Neural crest cell (in vitro differentiated cells): ENCODE measurements at regions not wholly inside any gene's neighbourhood (a gene's known extent, or its start where the extent isn't known, plus 50 kb on each side); places are given as distances from the start of the nearest gene placed in this dataset.

ENCODE experiments used
- DNase-seq: peaks from one replicate; pipeline ENCODE4 v3.0.0; 2021; ENCODE audit warnings: low read depth, mixed read lengths, low spot score
- H3K27ac Mint-ChIP-seq: one replicate; pipeline ENCODE4 v1.8.0; 2021; ENCODE audit warnings: mild to moderate bottlenecking, mixed read lengths; ENCODE audit not compliant: unreplicated experiment
- H3K27me3 Mint-ChIP-seq: 2 replicates; pipeline ENCODE4 v1.8.0; 2021; ENCODE audit warnings: low read depth, mild to moderate bottlenecking, mixed read lengths
- H3K36me3 Mint-ChIP-seq: 2 replicates; pipeline ENCODE4 v1.8.0; 2021; ENCODE audit warnings: low read depth, mild to moderate bottlenecking, mixed read lengths
- H3K4me1 Mint-ChIP-seq: 2 replicates; pipeline ENCODE4 v1.8.0; 2021; ENCODE audit warnings: mixed read lengths
- H3K4me3 Mint-ChIP-seq: one replicate; pipeline ENCODE4 v1.8.0; 2021; ENCODE audit warnings: mild to moderate bottlenecking, mixed read lengths
- H3K9me3 Mint-ChIP-seq: 2 replicates; pipeline ENCODE4 v1.8.0; 2021; ENCODE audit warnings: mixed read lengths
- TF ChIP-seq, protein P1 (sequence below): fragments of 200-600 bp; sonication (generic); conservative IDR thresholded peaks from 2 replicates; pipeline ENCODE4 v1.5.0; 2021; ENCODE audit warnings: antibody characterized with exemption, mild to moderate bottlenecking

DNA sequence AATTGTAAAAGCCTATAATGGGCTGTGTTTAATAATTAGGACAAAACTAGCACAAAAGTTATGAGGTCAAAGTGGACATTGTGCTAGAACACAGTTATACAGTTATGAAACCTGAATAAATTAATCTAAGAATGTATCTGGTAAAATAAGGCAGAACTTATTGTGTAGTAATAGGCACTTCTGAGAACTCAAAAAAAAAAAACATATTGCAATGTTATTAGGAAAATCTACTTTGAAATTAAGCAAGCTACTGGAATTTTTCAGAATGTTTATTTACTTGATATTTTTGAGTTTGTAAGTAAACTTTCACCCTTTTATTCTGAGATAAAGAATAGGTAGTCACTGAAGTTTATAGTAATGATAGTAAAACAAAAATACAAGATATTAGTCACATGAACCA lies 135.8 kb upstream of the ABCB5 start:
- no peaks in the 10 kb centered on the region for H3K9me3 Mint-ChIP-seq
- H3K27ac Mint-ChIP-seq: no peak overlapping the region
- no peak overlapping the region for H3K4me3 Mint-ChIP-seq
- H3K27me3 Mint-ChIP-seq: no peaks in the 10 kb centered on the region
- no peak for DNase-seq
- peaks cover 38% of the 10 kb centered on the region for H3K4me1 Mint-ChIP-seq
- H3K36me3 Mint-ChIP-seq: no peaks in the 10 kb centered on the region
- TF ChIP-seq, protein P1, sequence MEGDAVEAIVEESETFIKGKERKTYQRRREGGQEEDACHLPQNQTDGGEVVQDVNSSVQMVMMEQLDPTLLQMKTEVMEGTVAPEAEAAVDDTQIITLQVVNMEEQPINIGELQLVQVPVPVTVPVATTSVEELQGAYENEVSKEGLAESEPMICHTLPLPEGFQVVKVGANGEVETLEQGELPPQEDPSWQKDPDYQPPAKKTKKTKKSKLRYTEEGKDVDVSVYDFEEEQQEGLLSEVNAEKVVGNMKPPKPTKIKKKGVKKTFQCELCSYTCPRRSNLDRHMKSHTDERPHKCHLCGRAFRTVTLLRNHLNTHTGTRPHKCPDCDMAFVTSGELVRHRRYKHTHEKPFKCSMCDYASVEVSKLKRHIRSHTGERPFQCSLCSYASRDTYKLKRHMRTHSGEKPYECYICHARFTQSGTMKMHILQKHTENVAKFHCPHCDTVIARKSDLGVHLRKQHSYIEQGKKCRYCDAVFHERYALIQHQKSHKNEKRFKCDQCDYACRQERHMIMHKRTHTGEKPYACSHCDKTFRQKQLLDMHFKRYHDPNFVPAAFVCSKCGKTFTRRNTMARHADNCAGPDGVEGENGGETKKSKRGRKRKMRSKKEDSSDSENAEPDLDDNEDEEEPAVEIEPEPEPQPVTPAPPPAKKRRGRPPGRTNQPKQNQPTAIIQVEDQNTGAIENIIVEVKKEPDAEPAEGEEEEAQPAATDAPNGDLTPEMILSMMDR: no peak

DNA sequence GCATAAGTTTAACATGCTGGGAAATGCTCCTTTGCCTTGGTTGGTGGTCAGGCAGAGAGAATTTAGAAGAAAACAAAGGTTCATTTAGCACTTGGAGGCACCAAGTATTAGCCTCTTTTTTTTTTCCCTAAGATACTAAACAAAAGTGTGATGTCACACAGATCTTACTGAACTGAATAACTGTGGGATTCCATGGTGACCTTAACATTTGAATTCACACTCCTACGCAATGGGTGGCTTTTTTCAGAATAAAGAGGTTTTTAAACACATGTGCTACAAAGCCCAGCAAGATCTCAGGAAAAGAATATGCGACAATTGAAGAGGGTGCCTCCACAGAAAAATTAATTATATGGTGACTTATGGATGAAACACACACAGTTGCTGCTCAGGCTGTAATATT lies 133.4 kb upstream of the ABCB5 start:
- no peak overlapping the region for H3K4me3 Mint-ChIP-seq
- TF ChIP-seq, protein P1: no peak
- peaks cover 7% of the 10 kb centered on the region for H3K36me3 Mint-ChIP-seq
- H3K4me1 Mint-ChIP-seq: peaks cover 28% of the 10 kb centered on the region
- no peaks in the 10 kb centered on the region for H3K27me3 Mint-ChIP-seq
- DNase-seq: no peak
- H3K9me3 Mint-ChIP-seq: peaks cover 7% of the 10 kb centered on the region
- H3K27ac Mint-ChIP-seq: peak overlapping the region; percentile 45

DNA sequence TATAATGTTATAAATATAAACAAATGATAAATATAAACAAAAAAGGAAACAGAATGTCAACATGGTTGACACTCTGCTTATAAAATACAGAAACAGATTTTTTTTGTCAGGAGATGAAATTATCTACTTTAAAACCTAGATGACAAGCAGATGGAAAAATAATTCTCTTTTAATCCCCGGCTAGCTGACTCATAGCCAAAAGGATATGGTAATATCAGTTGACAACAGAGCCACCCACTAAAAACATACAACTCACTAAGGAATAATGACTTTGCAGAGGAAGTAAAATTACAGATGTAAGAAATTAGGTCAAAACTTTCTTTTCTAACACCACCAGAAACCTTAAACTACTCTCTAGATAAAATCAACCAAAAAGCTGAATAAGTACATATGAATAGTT lies 131.1 kb upstream of the ABCB5 start:
- H3K4me3 Mint-ChIP-seq: no peak overlapping the region
- no peaks in the 10 kb centered on the region for H3K27me3 Mint-ChIP-seq
- no peak for DNase-seq
- peaks cover 21% of the 10 kb centered on the region for H3K36me3 Mint-ChIP-seq
- TF ChIP-seq, protein P1: no peak
- H3K9me3 Mint-ChIP-seq: peaks cover 20% of the 10 kb centered on the region
- no peak overlapping the region for H3K27ac Mint-ChIP-seq
- H3K4me1 Mint-ChIP-seq: peaks cover 25% of the 10 kb centered on the region

DNA sequence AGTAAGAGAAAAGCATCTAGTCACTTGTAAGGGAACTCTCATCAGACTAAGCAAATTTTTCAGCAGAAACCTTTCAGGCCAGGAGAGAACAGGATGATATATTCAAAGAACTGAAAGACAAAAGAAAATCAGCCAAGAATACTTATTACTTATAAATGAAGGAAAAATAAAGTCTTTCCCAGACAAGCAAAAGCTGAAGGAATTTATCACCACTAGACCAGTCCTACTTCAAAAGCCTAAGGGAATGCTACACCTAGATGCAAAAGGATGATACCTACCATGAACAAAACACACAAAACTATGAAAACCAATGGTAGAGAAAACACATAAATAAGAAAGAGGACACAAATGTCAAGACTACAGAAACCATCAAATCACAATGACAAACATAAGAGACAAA lies 126.6 kb upstream of the ABCB5 start:
- Mint-ChIP-seq H3K36me3 (peaks cover 25% of the 10 kb centered on the region), H3K4me1 (no peaks in the 10 kb centered on the region), H3K4me3 (no peak overlapping the region), H3K27ac (no peak overlapping the region), H3K9me3 (peaks cover 26% of the 10 kb centered on the region), H3K27me3 (no peaks in the 10 kb centered on the region)
- TF ChIP-seq, protein P1: no peak
- no peak for DNase-seq

DNA sequence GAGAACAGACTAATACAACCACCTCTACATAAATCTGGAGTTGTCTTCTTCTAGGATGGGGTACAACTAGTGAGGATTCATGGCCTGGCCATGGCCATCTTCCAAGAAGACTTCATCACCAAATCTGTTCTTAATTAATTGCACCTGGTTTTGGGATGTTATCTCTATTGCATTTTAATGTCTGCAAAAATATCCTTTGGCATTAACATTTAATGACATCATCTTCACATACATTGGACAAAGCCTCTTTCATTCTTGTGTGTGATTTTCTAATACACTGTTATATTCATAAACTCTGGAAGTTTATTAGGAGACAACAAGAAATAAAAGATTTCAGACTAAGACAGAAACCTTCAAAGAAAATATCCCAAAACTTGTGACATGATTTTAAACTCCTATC lies 124.2 kb upstream of the ABCB5 start:
- H3K9me3 Mint-ChIP-seq: peaks cover 28% of the 10 kb centered on the region

More for the DNA sequence above, 124.2 kb upstream of the ABCB5 start:
- Mint-ChIP-seq H3K4me1 (no peaks in the 10 kb centered on the region), H3K36me3 (peaks cover 23% of the 10 kb centered on the region), H3K27ac (no peak overlapping the region), H3K4me3 (no peak overlapping the region), H3K27me3 (no peaks in the 10 kb centered on the region)
- no peak for DNase-seq
- TF ChIP-seq, protein P1: no peak
